Mucosa of descending colon (tissue), 3 donors: ENCODE measurements at regions not wholly inside any gene's neighbourhood (a gene's known extent, or its start where the extent isn't known, plus 50 kb on each side); places are given as distances from the start of the nearest gene placed in this dataset.
"Not testable (repeated sequence)": the region's sequence is repeated elsewhere in the genome, so short reads cannot be mapped to it uniquely, and the experiment has no call there.

ENCODE experiments used
- ATAC-seq: fragments of 200-7000 bp; cut with Tn5 transposase; one replicate; pipeline ENCODE4 v1.9.1; 2020; ENCODE audit warnings: mild to moderate bottlenecking, moderate library complexity
- DNase-seq, 3 donors: peaks; one replicate each; pipeline ENCODE4 v3.0.0-alpha.2; 2020
- H3K36me3 ChIP-seq: fragments of 200-600 bp; one replicate; pipeline ENCODE4 v1.8.0; 2021; ENCODE audit warnings: low read depth, mild to moderate bottlenecking
- H3K4me1 ChIP-seq: fragments of 200-600 bp; one replicate; pipeline ENCODE4 v1.8.0; 2021; ENCODE audit warnings: low read depth, mild to moderate bottlenecking
- H3K4me3 ChIP-seq: fragments of 200-600 bp; one replicate; pipeline ENCODE4 v1.8.0; 2021; ENCODE audit warnings: mild to moderate bottlenecking
- H3K9me3 ChIP-seq: fragments of 200-600 bp; one replicate; pipeline ENCODE4 v1.8.0; 2021; ENCODE audit warnings: mild to moderate bottlenecking
- CTCF ChIP-seq: fragments of 200-600 bp; IDR thresholded peaks from one replicate; pipeline ENCODE4 v1.8.0; 2022; ENCODE audit warnings: antibody characterized with exemption, mild to moderate bottlenecking
- intact Hi-C, 2 donors: fragments of 100-400 bp; cut with DNase I in 1 of 2; cut with micrococcal nuclease in 1 of 2; formaldehyde crosslinking; loops; one replicate each; pipeline versions ENCODE4 v1.11.0 to v1.11.1; 2022; cut with DNase I, micrococcal nuclease
- donor health status: DM: no; HTN: no; CAD: no; lungs with moderate emphysema.
- donor health status: DM: no; HTN: no; CAD: no.
- donor health status: DM: no; HTN: yes; CAD: no.

GRCh38 chr21:35473496-35473895, 424.4 kb upstream of the RUNX1 start:
- TF ChIP-seq CTCF: no peak
- no peaks in the 10 kb centered on the region for H3K36me3 ChIP-seq
- intact Hi-C loops: no loop called here
- no peak overlapping the region for H3K4me3 ChIP-seq
- DNase-seq (no peak), ATAC-seq (no peak)
- no peaks in the 10 kb centered on the region for H3K9me3 ChIP-seq
- H3K4me1 ChIP-seq: no peaks in the 10 kb centered on the region

- Histone ChIP-seq H3K9me3 (no peaks in the 10 kb centered on the region), H3K4me1 (no peaks in the 10 kb centered on the region), H3K4me3 (no peak overlapping the region), H3K36me3 (no peaks in the 10 kb centered on the region)
- no peak for TF ChIP-seq CTCF
- intact Hi-C loops: no loop called here
- DNase-seq: no peak
- no peak for ATAC-seq
These were observed 421.4 kb upstream of the RUNX1 start for GRCh38 chr21:35470522-35470921.

GRCh38 chr21:35469498-35469897, 420.4 kb upstream of the RUNX1 start:
- no peak for TF ChIP-seq CTCF
- ATAC-seq: no peak
- H3K4me1 ChIP-seq: no peaks in the 10 kb centered on the region
- DNase-seq: no peak
- no peaks in the 10 kb centered on the region for H3K36me3 ChIP-seq
- H3K4me3 ChIP-seq: no peak overlapping the region
- intact Hi-C loops: no loop called here
- H3K9me3 ChIP-seq: no peaks in the 10 kb centered on the region

- Histone ChIP-seq H3K36me3 (no peaks in the 10 kb centered on the region), H3K4me3 (no peak overlapping the region), H3K4me1 (no peaks in the 10 kb centered on the region), H3K9me3 (no peaks in the 10 kb centered on the region)
- intact Hi-C loops: no loop called here
- no peak for ATAC-seq
- no peak for TF ChIP-seq CTCF
- no peak for DNase-seq
These were observed 419.9 kb upstream of the RUNX1 start for GRCh38 chr21:35468991-35469390.

- Histone ChIP-seq H3K4me3 (no peak overlapping the region), H3K36me3 (no peaks in the 10 kb centered on the region), H3K4me1 (no peaks in the 10 kb centered on the region), H3K9me3 (no peaks in the 10 kb centered on the region)
- intact Hi-C loops: no loop called here
- no peak for TF ChIP-seq CTCF
- ATAC-seq (no peak), DNase-seq (no peak)
These were observed 418.5 kb upstream of the RUNX1 start for GRCh38 chr21:35467566-35467965.

GRCh38 chr21:35466681-35467080, 417.6 kb upstream of the RUNX1 start:
- H3K4me1 ChIP-seq, H3K4me3 ChIP-seq, DNase-seq, H3K36me3 ChIP-seq, ATAC-seq, H3K9me3 ChIP-seq, intact Hi-C loops: not testable (repeated sequence)
